GM12874 (cell line): ENCODE measurements at regions not wholly inside any gene's neighbourhood (a gene's known extent, or its start where the extent isn't known, plus 50 kb on each side); places are given as distances from the start of the nearest gene placed in this dataset.

Experiments
- CTCF ChIP-seq: IDR thresholded peaks from 2 replicates; pipeline ENCODE4 v1.5.1; 2011; ENCODE audit warnings: low read depth, mild to moderate bottlenecking, control low read depth, low read length, moderate library complexity; ENCODE audit not compliant: insufficient read depth

- no peak for TF ChIP-seq CTCF
These were observed 1154.7 kb upstream of the FLRT2 start for GRCh38 chr14:84375235-84375634.

DNA sequence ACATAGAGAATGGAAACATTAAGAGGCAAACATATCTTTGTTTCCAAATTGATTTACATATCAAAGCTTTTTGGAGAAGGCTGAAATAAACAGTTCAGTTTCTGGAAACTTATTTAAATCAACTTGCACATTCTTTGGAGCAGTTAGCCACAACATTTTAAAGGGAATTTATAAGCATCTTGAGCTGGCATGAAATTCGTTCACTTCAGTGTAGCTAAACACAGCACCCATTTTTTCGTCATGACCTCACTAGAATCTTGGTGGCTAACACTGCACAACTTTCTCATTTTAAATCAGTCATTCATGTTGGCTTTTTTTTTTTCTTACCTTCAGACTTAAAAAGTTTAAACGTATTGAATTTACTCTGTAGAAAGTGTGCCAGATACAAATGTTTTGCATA, 1139.9 kb upstream of the FLRT2 start:
- no peak for TF ChIP-seq CTCF

GRCh38 chr14:84397631-84398030, 1132.3 kb upstream of the FLRT2 start:
- TF ChIP-seq CTCF: no peak

DNA sequence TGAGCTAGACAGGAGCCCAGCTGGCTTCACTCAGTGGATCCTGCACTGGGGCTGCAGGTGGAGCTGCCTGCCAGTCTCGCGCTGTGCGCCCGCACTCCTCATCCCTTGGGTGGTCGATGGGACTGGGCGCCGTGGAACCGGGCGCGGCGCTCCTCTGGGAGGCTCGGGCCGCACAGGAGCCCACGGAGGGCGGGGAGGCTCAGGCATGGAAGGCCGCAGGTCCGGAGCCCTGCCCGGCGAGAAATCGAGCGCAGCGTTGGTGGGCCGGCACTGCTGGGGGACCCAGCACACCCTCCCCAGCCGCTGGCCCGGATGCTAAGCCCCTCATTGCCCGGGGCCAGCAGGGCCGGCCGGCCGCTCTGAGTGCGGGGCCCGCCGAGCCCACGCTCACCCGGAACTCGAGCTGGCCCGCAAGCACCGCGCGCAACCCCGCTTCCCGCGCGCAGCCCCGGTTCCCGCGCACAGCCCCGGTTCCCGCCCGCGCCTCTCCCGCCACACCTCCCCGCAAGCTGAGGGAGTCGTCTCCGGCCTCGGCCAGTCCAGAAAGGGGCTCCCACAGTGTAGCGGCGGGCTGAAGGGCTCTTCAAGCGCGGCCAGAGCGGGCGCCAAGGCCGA, 1130.5 kb upstream of the FLRT2 start:
- no peak for TF ChIP-seq CTCF

- no peak for TF ChIP-seq CTCF
These were observed 1128.3 kb upstream of the FLRT2 start for GRCh38 chr14:84401631-84402030.

- TF ChIP-seq CTCF: no peak
These were observed 1126.4 kb upstream of the FLRT2 start for GRCh38 chr14:84403585-84403984.

- no peak for TF ChIP-seq CTCF
These were observed 1125.7 kb upstream of the FLRT2 start for GRCh38 chr14:84404246-84404645.

GRCh38 chr14:84409435-84409834, 1120.5 kb upstream of the FLRT2 start:
- TF ChIP-seq CTCF: no peak
